GM18517 (cell line): ENCODE measurements at regions not wholly inside any gene's neighbourhood (a gene's known extent, or its start where the extent isn't known, plus 50 kb on each side); places are given as distances from the start of the nearest gene placed in this dataset.

Experiments used
- ATAC-seq: cut with Tn5 transposase; IDR thresholded peaks from one replicate; pipeline ENCODE4 v1.9.1; 2021; ENCODE audit warnings: mild to moderate bottlenecking, moderate library complexity; ENCODE audit not compliant: unreplicated experiment

GRCh38 chr1:232291681-232292080 is 338.3 kb downstream of the SIPA1L2 start:
- ATAC-seq = no peak

DNA sequence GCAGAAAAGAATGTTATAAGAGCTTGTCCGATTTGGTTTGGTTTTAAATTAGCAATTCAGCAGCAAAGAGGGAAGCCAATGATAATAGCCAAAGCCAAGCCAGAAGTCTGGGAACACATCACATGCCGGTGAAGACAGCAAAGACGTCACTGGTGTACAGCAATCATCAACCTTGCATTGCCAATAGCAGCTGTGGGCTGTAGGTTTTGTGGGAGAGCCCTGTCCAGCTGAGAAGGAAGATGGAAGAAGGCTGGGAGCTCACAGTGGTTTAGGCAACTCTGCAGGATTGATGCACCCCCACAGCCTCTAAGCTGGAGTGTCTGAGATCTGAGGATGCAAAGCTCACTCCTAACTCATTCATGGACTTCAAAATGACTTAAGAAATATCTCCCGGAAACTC is 338.7 kb downstream of the SIPA1L2 start:
- no peak for ATAC-seq

GRCh38 chr1:232290570-232290969 is 339.4 kb downstream of the SIPA1L2 start:
- no peak for ATAC-seq

DNA sequence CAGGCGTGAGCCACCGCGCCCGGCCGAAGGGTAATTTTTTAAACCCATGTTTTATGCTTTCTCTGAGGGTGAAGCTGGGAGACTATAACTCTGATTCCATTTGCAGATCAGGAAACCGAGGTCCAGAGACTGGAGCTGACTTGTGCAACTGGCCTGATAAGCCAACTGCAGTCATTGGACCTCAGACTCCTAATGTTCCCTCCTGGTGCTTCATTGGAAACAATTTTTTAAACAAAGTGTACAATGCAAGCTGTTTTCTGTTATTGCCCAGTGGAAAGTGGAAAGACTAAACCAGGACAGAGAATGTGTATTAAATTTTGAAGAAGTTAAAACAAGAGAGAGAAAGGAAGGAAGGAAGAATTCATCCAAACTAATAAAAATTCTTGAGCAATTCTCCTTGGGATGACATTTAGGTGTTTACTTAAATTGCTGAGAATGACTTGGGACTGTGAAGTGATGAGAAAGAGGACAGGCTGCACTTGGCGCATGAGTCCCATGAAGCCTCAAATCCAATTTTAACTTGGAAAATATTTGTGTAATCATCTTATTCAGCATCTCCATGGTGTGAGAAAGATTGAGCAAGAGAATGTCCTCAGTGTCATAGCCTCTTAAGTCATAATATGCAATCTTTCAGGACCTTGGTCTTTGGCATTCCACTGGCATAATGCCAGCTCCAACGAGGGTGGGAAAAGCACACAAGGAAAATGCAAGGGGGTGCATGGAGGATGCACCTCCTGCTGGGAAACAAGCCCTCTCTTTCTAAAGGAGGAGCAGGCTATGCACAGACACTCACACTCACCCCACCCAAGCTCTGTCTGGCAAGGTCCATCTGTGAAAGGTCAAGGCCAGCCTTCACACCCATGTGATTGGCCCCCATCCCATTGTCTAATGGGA is 342.0 kb downstream of the SIPA1L2 start:
- no peak for ATAC-seq

- no peak for ATAC-seq
Observed at GRCh38 chr1:232285138-232285537, 344.8 kb downstream of the SIPA1L2 start.

GRCh38 chr1:232283864-232284263 is 346.1 kb downstream of the SIPA1L2 start:
- ATAC-seq = no peak

DNA sequence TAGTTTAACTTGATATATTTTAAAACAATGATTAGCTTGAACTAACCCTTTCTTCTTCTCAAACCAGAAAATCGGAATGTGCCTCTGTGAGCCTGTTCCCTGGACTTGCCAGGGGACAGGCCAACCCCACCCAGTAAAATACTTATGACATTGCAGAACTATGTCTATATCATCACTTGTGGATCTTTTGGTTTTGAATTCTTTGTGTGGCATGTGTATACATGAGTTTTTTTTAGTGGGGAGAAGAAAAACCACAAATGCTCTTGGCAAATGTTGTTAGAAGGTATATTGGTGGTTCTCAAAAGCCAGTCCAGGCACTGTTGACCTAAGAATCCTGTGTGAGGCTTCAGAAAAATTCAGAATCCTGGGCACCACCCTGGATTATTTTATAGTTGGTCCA is 347.4 kb downstream of the SIPA1L2 start:
- ATAC-seq = no peak

DNA sequence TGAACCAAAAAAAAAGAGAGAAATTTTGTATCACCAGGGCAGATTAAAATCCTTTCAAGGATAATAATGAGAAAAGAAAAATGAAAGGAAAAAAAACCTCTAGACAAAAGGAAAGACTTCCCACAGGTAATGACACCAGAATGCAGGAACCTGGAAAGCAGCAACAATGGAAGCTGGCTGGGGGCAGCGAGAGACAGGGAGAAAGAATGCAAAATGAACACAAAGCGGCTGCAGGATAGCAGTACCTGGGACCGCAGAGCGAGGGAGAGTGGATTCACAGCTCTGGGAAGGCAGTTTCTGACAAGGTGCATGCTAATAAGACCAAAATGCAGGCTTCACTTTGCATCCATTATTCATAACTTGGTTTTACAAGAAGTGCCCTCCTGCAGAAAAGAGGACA is 349.0 kb downstream of the SIPA1L2 start:
- no peak for ATAC-seq

GRCh38 chr1:232279909-232280400 is 350.0 kb downstream of the SIPA1L2 start:
- ATAC-seq = no peak

- ATAC-seq = no peak
Observed at GRCh38 chr1:232278925-232279324, 351.0 kb downstream of the SIPA1L2 start.

GRCh38 chr1:232276651-232277050 is 353.3 kb downstream of the SIPA1L2 start:
- ATAC-seq = no peak

DNA sequence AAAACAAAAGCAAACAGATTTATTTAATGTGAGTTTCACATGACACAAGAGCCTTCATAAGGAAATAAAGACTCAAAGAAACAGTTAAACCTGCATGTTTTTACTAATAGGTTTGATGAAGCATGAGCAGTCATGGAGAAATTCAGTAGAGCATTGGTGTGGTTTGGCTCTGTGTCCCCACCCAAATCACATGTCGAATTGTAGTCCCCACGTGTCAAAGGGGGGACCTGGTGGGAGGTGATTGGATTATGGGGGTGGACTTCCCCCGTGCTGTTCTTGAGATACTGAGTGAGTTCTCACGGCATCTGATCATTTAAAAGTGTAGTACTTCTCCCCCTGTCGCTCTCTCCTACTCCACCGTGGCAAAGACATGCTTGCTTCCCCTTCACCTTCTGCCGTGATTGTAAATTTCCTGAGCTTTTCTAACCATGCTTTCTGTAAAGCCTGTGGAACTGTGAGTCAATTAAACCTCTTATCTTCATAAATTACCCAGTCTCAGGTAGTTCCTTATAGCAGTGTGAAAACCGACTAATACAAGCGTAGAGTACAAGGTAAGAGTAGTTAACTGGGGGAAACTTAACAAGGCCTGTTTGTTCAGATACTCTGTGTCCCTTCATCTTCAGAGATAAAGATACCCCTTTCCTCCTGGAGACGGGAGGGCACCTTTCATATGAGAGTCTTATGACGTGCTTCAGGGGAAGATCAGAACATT is 354.8 kb downstream of the SIPA1L2 start:
- no peak for ATAC-seq

DNA sequence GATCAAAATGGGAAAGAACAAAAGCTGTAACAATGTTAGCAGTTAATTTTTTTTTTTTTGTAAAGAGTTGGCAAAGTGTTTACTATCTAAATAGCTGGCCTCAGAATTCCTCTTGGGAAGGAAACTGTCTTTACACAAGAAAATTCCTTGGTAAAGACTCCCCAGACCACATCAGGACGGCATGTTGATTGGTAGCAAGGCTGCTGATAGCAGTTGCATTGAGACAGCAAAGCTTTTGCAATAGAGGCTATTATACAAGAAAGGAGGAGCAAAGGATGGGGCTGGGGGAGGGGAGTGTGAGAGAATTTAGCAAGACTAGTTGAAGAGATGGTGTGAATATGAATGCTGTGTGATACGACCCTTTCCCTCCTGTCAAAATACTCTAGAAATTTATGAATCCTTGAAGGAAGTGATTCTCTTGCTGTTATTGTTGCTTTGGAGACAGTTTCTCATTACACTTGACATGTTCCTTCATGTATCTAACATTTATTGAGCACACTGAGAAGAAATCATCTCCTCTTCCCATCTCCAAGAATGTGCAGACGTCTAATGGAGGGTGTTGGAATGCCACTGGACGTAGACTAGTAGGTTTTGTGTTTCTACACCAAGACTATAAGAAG is 355.6 kb downstream of the SIPA1L2 start:
- no peak for ATAC-seq

GRCh38 chr1:232273011-232273410 is 356.9 kb downstream of the SIPA1L2 start:
- ATAC-seq = no peak

- no peak for ATAC-seq
Observed at GRCh38 chr1:232271991-232272589, 357.8 kb downstream of the SIPA1L2 start.

DNA sequence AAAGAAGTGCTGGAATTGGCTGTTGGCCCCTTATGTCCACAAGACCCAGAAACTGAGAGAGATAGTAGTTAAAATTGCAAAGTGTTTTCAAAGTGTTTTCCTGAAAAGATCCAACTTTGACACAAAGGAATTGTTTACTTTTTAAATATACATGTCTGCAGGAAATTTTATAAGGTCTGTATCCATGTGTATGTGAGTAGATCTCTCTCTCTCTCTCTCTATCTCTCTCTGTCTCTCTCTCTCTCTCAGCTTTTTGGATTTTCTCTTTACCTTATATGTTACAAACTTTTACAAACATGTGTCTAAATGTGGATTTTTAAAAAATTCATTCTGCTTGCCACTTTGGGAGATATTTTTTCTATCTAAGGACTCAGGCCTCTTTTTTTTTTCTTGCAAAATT is 358.6 kb downstream of the SIPA1L2 start:
- no peak for ATAC-seq

- ATAC-seq = no peak
Observed at GRCh38 chr1:232269988-232270387, 359.9 kb downstream of the SIPA1L2 start.

DNA sequence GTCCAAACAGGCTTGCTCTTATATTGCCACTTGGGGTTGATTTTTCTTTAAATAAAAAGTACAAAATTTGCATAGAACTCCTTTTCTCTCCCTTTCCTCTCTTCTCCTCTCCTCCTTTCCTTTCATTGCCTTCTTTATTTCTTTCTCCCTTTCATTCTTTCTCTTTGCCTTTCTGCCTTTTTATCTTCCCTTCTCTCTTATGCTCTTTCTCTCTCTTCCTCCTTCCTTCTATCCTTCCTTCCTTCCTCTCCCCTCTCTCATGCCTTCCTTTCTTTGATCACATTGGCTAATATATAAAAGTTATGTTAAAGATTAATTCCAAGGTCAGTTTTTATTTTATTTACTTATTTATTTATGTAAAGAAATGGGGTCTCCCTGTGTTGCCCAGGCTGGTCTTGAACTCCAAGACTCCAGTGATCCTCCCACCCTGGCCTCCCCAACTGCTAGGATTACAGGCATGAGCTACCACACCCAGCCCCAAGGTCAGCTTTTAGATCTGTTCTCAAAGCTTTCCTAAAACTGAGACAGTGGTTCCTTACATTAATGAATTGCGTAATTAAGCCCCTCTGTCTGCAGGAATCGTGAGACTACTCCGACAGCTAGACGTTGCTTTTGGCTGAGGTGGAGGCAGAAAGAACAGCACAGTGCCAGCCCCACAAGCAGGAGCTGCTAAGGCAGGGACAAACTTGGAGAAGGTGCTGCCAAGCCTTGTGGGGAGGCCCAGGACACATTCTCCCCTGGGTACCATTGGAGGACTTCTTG is 361.9 kb downstream of the SIPA1L2 start:
- ATAC-seq = no peak

- ATAC-seq = no peak
Observed at GRCh38 chr1:232267092-232267836, 362.7 kb downstream of the SIPA1L2 start.

- ATAC-seq = no peak
Observed at GRCh38 chr1:232263452-232263851, 366.5 kb downstream of the SIPA1L2 start.
